Neural progenitor cell (in vitro differentiated cells): ENCODE measurements at regions not wholly inside any gene's neighbourhood (a gene's known extent, or its start where the extent isn't known, plus 50 kb on each side); places are given as distances from the start of the nearest gene placed in this dataset.

Experiments used
- EZH2 ChIP-seq: fragments of 200-600 bp; sonication (generic); IDR thresholded peaks from 2 replicates; pipeline ENCODE4 v1.6.1; 2017; ENCODE audit warnings: antibody characterized with exemption, mild to moderate bottlenecking, moderate library complexity
- EZH2phosphoT487 ChIP-seq: fragments of 200-600 bp; sonication (generic); IDR thresholded peaks from 2 replicates; pipeline ENCODE4 v1.6.1; 2017; ENCODE audit warnings: antibody characterized with exemption
- TF ChIP-seq, protein P1 (sequence below): fragments of 200-600 bp; sonication (generic); IDR thresholded peaks from 2 replicates; pipeline ENCODE4 v1.5.1; 2017; ENCODE audit warnings: antibody characterized with exemption, mild to moderate bottlenecking

- TF ChIP-seq, protein P1, sequence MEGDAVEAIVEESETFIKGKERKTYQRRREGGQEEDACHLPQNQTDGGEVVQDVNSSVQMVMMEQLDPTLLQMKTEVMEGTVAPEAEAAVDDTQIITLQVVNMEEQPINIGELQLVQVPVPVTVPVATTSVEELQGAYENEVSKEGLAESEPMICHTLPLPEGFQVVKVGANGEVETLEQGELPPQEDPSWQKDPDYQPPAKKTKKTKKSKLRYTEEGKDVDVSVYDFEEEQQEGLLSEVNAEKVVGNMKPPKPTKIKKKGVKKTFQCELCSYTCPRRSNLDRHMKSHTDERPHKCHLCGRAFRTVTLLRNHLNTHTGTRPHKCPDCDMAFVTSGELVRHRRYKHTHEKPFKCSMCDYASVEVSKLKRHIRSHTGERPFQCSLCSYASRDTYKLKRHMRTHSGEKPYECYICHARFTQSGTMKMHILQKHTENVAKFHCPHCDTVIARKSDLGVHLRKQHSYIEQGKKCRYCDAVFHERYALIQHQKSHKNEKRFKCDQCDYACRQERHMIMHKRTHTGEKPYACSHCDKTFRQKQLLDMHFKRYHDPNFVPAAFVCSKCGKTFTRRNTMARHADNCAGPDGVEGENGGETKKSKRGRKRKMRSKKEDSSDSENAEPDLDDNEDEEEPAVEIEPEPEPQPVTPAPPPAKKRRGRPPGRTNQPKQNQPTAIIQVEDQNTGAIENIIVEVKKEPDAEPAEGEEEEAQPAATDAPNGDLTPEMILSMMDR = no peak
- no peak for TF ChIP-seq EZH2
- no peak for TF ChIP-seq EZH2phosphoT487
These were observed 283.3 kb upstream of the THSD7B start for GRCh38 chr2:136482006-136482405.
